Cardiac muscle cell (in vitro differentiated cells and primary cell): ENCODE measurements at regions not wholly inside any gene's neighbourhood (a gene's known extent, or its start where the extent isn't known, plus 50 kb on each side); places are given as distances from the start of the nearest gene placed in this dataset.

Experiments
- DNase-seq, 2 donors: peaks; one replicate each; pipeline versions ENCODE4 v3.0.0 to v3.0.0-alpha.2; 2010 to 2017; ENCODE audit warnings: low read depth in 1 of 2, low spot score in 1 of 2
- H3K27ac ChIP-seq: fragments of 200-600 bp; sonication (generic); 2 replicates; pipeline ENCODE4 v1.5.1; 2016
- H3K27me3 ChIP-seq: fragments of 200-600 bp; sonication (generic); 2 replicates; pipeline ENCODE4 v1.6.0; 2016; ENCODE audit warnings: control low read depth
- H3K36me3 ChIP-seq: fragments of 200-600 bp; sonication (generic); 2 replicates; pipeline ENCODE4 v1.5.1; 2016; ENCODE audit warnings: control low read depth
- H3K4me1 ChIP-seq: fragments of 200-600 bp; sonication (generic); 2 replicates; pipeline ENCODE4 v1.8.1; 2017; ENCODE audit warnings: low read depth, mild to moderate bottlenecking, mixed run types
- H3K4me3 ChIP-seq: fragments of 200-600 bp; sonication (generic); 2 replicates; pipeline ENCODE4 v1.5.1; 2016; ENCODE audit warnings: mild to moderate bottlenecking
- H3K9me3 ChIP-seq: fragments of 200-600 bp; sonication (generic); 2 replicates; pipeline ENCODE4 v1.5.1; 2017; ENCODE audit warnings: low read depth, mild to moderate bottlenecking, control low read depth
- CTCF ChIP-seq: IDR thresholded peaks from 2 replicates; pipeline ENCODE4 v1.5.1; 2012; ENCODE audit warnings: low read depth, mild to moderate bottlenecking, low read length

- no peak for DNase-seq
- Histone ChIP-seq H3K9me3 (no peaks in the 10 kb centered on the region), H3K27ac (no peak overlapping the region), H3K27me3 (no peaks in the 10 kb centered on the region), H3K4me3 (no peak overlapping the region), H3K4me1 (no peaks in the 10 kb centered on the region), H3K36me3 (no peaks in the 10 kb centered on the region)
- no peak for TF ChIP-seq CTCF
Observed at GRCh38 chr5:158100373-158100888, 241.5 kb upstream of the CLINT1 start.

- no peaks in the 10 kb centered on the region for H3K36me3 ChIP-seq
- H3K4me1 ChIP-seq: no peaks in the 10 kb centered on the region
- H3K4me3 ChIP-seq: no peak overlapping the region
- DNase-seq: no peak
- no peak overlapping the region for H3K27ac ChIP-seq
- H3K9me3 ChIP-seq: no peaks in the 10 kb centered on the region
- TF ChIP-seq CTCF: no peak
- no peaks in the 10 kb centered on the region for H3K27me3 ChIP-seq
Observed at GRCh38 chr5:158099571-158100105, 240.7 kb upstream of the CLINT1 start.

GRCh38 chr5:158096835-158097234 lies 237.9 kb upstream of the CLINT1 start:
- Histone ChIP-seq H3K4me3 (no peak overlapping the region), H3K4me1 (no peaks in the 10 kb centered on the region), H3K27me3 (no peaks in the 10 kb centered on the region), H3K9me3 (no peaks in the 10 kb centered on the region), H3K36me3 (no peaks in the 10 kb centered on the region), H3K27ac (no peak overlapping the region)
- TF ChIP-seq CTCF: no peak
- no peak for DNase-seq

- DNase-seq: no peak
- no peaks in the 10 kb centered on the region for H3K9me3 ChIP-seq
- H3K4me3 ChIP-seq: no peak overlapping the region
- no peaks in the 10 kb centered on the region for H3K4me1 ChIP-seq
- H3K27me3 ChIP-seq: no peaks in the 10 kb centered on the region
- no peak overlapping the region for H3K27ac ChIP-seq
- no peak for TF ChIP-seq CTCF
- no peaks in the 10 kb centered on the region for H3K36me3 ChIP-seq
Observed at GRCh38 chr5:158086856-158087255, 227.9 kb upstream of the CLINT1 start.

GRCh38 chr5:158084292-158084691 lies 225.3 kb upstream of the CLINT1 start:
- no peak for TF ChIP-seq CTCF
- no peaks in the 10 kb centered on the region for H3K9me3 ChIP-seq
- no peak overlapping the region for H3K27ac ChIP-seq
- H3K4me1 ChIP-seq: no peaks in the 10 kb centered on the region
- DNase-seq: no peak
- no peak overlapping the region for H3K4me3 ChIP-seq
- H3K36me3 ChIP-seq: no peaks in the 10 kb centered on the region
- H3K27me3 ChIP-seq: no peaks in the 10 kb centered on the region
